ENCODE measurements at regions not wholly inside any gene's neighbourhood (a gene's known extent, or its start where the extent isn't known, plus 50 kb on each side); places are given as distances from the start of the nearest gene placed in this dataset.

DNA sequence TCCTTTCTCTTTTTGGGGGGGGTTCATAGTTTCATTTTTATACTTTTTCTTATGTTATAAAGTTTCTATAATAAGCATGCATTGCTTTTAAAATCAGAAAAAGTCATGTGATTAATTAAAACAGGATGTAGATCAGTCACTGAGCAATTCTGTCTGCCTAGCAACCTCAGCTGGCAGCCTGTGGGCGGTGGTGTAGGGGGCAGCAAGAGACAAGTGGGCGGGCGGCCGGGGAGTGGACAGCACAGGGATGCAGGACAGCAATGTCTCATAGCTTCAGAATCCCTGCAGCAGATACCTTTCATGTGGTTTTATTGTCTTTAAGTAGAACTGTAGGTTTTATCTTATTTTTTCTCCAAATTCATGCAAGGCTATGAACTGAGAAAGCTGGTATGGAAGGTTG lies 101.9 kb upstream of the S1PR3 start:
- H3K4ac ChIP-seq (ENCODE audit: low read depth, low read length) = no peak overlapping the region
- no CpG with 5 or more reads among the region's 4 CpGs for WGBS (ENCODE audit: extremely low coverage, insufficient coverage, insufficient read length)
- no peak overlapping the region for H4K91ac ChIP-seq (ENCODE audit: low read depth, low read length)
- H2BK120ac ChIP-seq (ENCODE audit: insufficient read depth, low read length, poor library complexity) = no peak overlapping the region
- H4K8ac ChIP-seq (ENCODE audit: low read depth, low read length) = no peak overlapping the region
- DNase-seq = no peak
- no peaks in the 10 kb centered on the region for H3K9me3 ChIP-seq (ENCODE audit: insufficient read depth, low read depth, low read length)
- no peak overlapping the region for H3K23ac ChIP-seq (ENCODE audit: low read length)
- H3K14ac ChIP-seq (ENCODE audit: low read length) = no peak overlapping the region
- no peak overlapping the region for H2AK5ac ChIP-seq (ENCODE audit: low read length)
- H3K79me2 ChIP-seq (ENCODE audit: control insufficient read depth, insufficient read depth, low read length, poor library complexity) = no peaks in the 10 kb centered on the region
- H3K27me3 ChIP-seq (ENCODE audit: insufficient read depth, low read length) = no peaks in the 10 kb centered on the region
- no peak overlapping the region for H3K4me2 ChIP-seq (ENCODE audit: low read length)
- no peaks in the 10 kb centered on the region for H3K79me1 ChIP-seq (ENCODE audit: low read length)
- H2BK12ac ChIP-seq (ENCODE audit: low read length) = no peak overlapping the region
- no peak overlapping the region for H4K12ac ChIP-seq (ENCODE audit: low read depth, low read length)
- no peak overlapping the region for H3K18ac ChIP-seq (ENCODE audit: low read length)
- peaks cover 6 to 8% of the 10 kb centered on the region in 2 experiments for H3K4me1 ChIP-seq (ENCODE audit: control insufficient read depth in 1 of 2, insufficient read depth in 2 of 2, low read length in 2 of 2)
- no peak overlapping the region for H3K4me3 ChIP-seq (ENCODE audit: low read depth, low read length)
- no peak overlapping the region for H2BK5ac ChIP-seq (ENCODE audit: low read depth, low read length, poor library complexity)
- H3K36me3 ChIP-seq (ENCODE audit: control insufficient read depth in 1 of 2, insufficient read depth in 2 of 2, low read length in 2 of 2) = no peaks in the 10 kb centered on the region
- H3K9ac ChIP-seq (ENCODE audit: low read length) = no peak overlapping the region
- H2AFZ ChIP-seq (ENCODE audit: insufficient read depth, low read length, poor library complexity) = no peak overlapping the region
- no peak overlapping the region for H3K27ac ChIP-seq (ENCODE audit: low read depth, low read length)

- no peak overlapping the region for H2BK5ac ChIP-seq (ENCODE audit: low read depth, low read length, poor library complexity)
- H3K4me1 ChIP-seq (ENCODE audit: control insufficient read depth in 1 of 2, insufficient read depth in 2 of 2, low read length in 2 of 2) = peaks cover 6 to 8% of the 10 kb centered on the region in 2 experiments
- H3K4me2 ChIP-seq (ENCODE audit: low read length) = no peak overlapping the region
- H3K27ac ChIP-seq (ENCODE audit: low read depth, low read length) = no peak overlapping the region
- no peak overlapping the region for H4K12ac ChIP-seq (ENCODE audit: low read depth, low read length)
- no peaks in the 10 kb centered on the region for H3K79me2 ChIP-seq (ENCODE audit: control insufficient read depth, insufficient read depth, low read length, poor library complexity)
- H3K9ac ChIP-seq (ENCODE audit: low read length) = no peak overlapping the region
- no peak overlapping the region for H2AK5ac ChIP-seq (ENCODE audit: low read length)
- H3K9me3 ChIP-seq (ENCODE audit: insufficient read depth, low read depth, low read length) = no peaks in the 10 kb centered on the region
- no peak overlapping the region for H4K8ac ChIP-seq (ENCODE audit: low read depth, low read length)
- H2AFZ ChIP-seq (ENCODE audit: insufficient read depth, low read length, poor library complexity) = no peak overlapping the region
- no peak overlapping the region for H3K4ac ChIP-seq (ENCODE audit: low read depth, low read length)
- no peak for DNase-seq
- no peaks in the 10 kb centered on the region for H3K27me3 ChIP-seq (ENCODE audit: insufficient read depth, low read length)
- no peaks in the 10 kb centered on the region for H3K36me3 ChIP-seq (ENCODE audit: control insufficient read depth in 1 of 2, insufficient read depth in 2 of 2, low read length in 2 of 2)
- no peak overlapping the region for H3K18ac ChIP-seq (ENCODE audit: low read length)
- H2BK12ac ChIP-seq (ENCODE audit: low read length) = no peak overlapping the region
- no CpG with 5 or more reads among the region's 4 CpGs for WGBS (ENCODE audit: extremely low coverage, insufficient coverage, insufficient read length)
- H3K4me3 ChIP-seq (ENCODE audit: low read depth, low read length) = no peak overlapping the region
- H3K79me1 ChIP-seq (ENCODE audit: low read length) = no peaks in the 10 kb centered on the region
- H4K91ac ChIP-seq (ENCODE audit: low read depth, low read length) = peak overlapping the region; percentile 18
- no peak overlapping the region for H3K23ac ChIP-seq (ENCODE audit: low read length)
- H3K14ac ChIP-seq (ENCODE audit: low read length) = no peak overlapping the region
- no peak overlapping the region for H2BK120ac ChIP-seq (ENCODE audit: insufficient read depth, low read length, poor library complexity)
These were observed 100.7 kb upstream of the S1PR3 start for GRCh38 chr9:88890546-88890945.

- no peak for DNase-seq
- Histone ChIP-seq H2AK5ac (ENCODE audit: low read length) (no peak overlapping the region), H4K12ac (ENCODE audit: low read depth, low read length) (no peak overlapping the region), H2BK12ac (ENCODE audit: low read length) (peak overlapping the region; percentile 53), H3K27me3 (ENCODE audit: insufficient read depth, low read length) (no peaks in the 10 kb centered on the region), H2BK5ac (ENCODE audit: low read depth, low read length, poor library complexity) (no peak overlapping the region), H2AFZ (ENCODE audit: insufficient read depth, low read length, poor library complexity) (no peak overlapping the region), H3K36me3 (ENCODE audit: control insufficient read depth in 1 of 2, insufficient read depth in 2 of 2, low read length in 2 of 2) (no peaks in the 10 kb centered on the region), H3K4me3 (ENCODE audit: low read depth, low read length) (peak overlapping the region; percentile 20), H4K91ac (ENCODE audit: low read depth, low read length) (no peak overlapping the region), H3K9ac (ENCODE audit: low read length) (no peak overlapping the region), H3K23ac (ENCODE audit: low read length) (no peak overlapping the region), H4K8ac (ENCODE audit: low read depth, low read length) (no peak overlapping the region), H2BK120ac (ENCODE audit: insufficient read depth, low read length, poor library complexity) (no peak overlapping the region), H3K4me1 (ENCODE audit: control insufficient read depth in 1 of 2, insufficient read depth in 2 of 2, low read length in 2 of 2) (peaks cover 6 to 8% of the 10 kb centered on the region in 2 experiments), H3K79me1 (ENCODE audit: low read length) (no peaks in the 10 kb centered on the region), H3K27ac (ENCODE audit: low read depth, low read length) (no peak overlapping the region), H3K79me2 (ENCODE audit: control insufficient read depth, insufficient read depth, low read length, poor library complexity) (no peaks in the 10 kb centered on the region), H3K18ac (ENCODE audit: low read length) (no peak overlapping the region), H3K4ac (ENCODE audit: low read depth, low read length) (no peak overlapping the region), H3K14ac (ENCODE audit: low read length) (no peak overlapping the region), H3K9me3 (ENCODE audit: insufficient read depth, low read depth, low read length) (no peaks in the 10 kb centered on the region), H3K4me2 (ENCODE audit: low read length) (no peak overlapping the region)
- no CpG with 5 or more reads among the region's 2 CpGs for WGBS (ENCODE audit: extremely low coverage, insufficient coverage, insufficient read length)
These were observed 100.2 kb upstream of the S1PR3 start for GRCh38 chr9:88891040-88891439.

DNA sequence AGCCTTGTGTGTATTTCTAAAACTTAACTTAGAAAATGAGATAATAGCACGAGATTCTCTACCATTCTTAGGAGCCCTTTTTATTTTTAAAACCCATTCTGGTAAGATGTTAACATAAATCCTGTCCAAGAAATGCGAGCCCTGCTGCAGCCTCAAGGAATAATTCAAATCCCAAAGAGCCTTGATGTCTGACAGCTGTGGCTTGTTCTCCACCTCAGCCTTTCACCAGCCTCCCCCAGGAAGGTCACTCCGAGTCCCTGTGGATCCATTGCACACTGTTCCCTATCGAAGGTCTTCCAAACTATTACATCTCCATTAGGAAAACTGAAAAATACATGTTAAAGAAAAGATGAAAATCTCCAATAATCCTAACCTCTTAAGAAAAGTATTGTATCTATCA lies 98.5 kb upstream of the S1PR3 start:
- Histone ChIP-seq H2AK5ac (ENCODE audit: low read length) (no peak overlapping the region), H2BK12ac (ENCODE audit: low read length) (no peak overlapping the region), H3K4me2 (ENCODE audit: low read length) (no peak overlapping the region), H4K91ac (ENCODE audit: low read depth, low read length) (no peak overlapping the region), H4K12ac (ENCODE audit: low read depth, low read length) (no peak overlapping the region), H3K14ac (ENCODE audit: low read length) (no peak overlapping the region), H3K4me3 (ENCODE audit: low read depth, low read length) (no peak overlapping the region), H2AFZ (ENCODE audit: insufficient read depth, low read length, poor library complexity) (no peak overlapping the region), H3K9ac (ENCODE audit: low read length) (no peak overlapping the region), H3K79me2 (ENCODE audit: control insufficient read depth, insufficient read depth, low read length, poor library complexity) (no peaks in the 10 kb centered on the region), H3K27me3 (ENCODE audit: insufficient read depth, low read length) (no peaks in the 10 kb centered on the region), H3K79me1 (ENCODE audit: low read length) (no peaks in the 10 kb centered on the region), H3K36me3 (ENCODE audit: control insufficient read depth in 1 of 2, insufficient read depth in 2 of 2, low read length in 2 of 2) (no peaks in the 10 kb centered on the region), H4K8ac (ENCODE audit: low read depth, low read length) (no peak overlapping the region), H3K23ac (ENCODE audit: low read length) (no peak overlapping the region), H3K27ac (ENCODE audit: low read depth, low read length) (no peak overlapping the region), H2BK5ac (ENCODE audit: low read depth, low read length, poor library complexity) (no peak overlapping the region), H3K4me1 (ENCODE audit: control insufficient read depth in 1 of 2, insufficient read depth in 2 of 2, low read length in 2 of 2) (peaks cover 0 to 3% of the 10 kb centered on the region in 2 experiments), H3K18ac (ENCODE audit: low read length) (no peak overlapping the region), H2BK120ac (ENCODE audit: insufficient read depth, low read length, poor library complexity) (no peak overlapping the region), H3K9me3 (ENCODE audit: insufficient read depth, low read depth, low read length) (no peaks in the 10 kb centered on the region), H3K4ac (ENCODE audit: low read depth, low read length) (no peak overlapping the region)
- no CpG with 5 or more reads among the region's 4 CpGs for WGBS (ENCODE audit: extremely low coverage, insufficient coverage, insufficient read length)
- DNase-seq = no peak

Data from trophoblast cell (in vitro differentiated cells and primary cell).